K562 (cell line): ENCODE measurements at regions not wholly inside any gene's neighbourhood (a gene's known extent, or its start where the extent isn't known, plus 50 kb on each side); places are given as distances from the start of the nearest gene placed in this dataset.

ENCODE experiments used
- BRD9 ChIP-seq: fragments of 450-650 bp; IDR thresholded peaks from 2 replicates; pipeline ENCODE4 v1.6.1; 2018; ENCODE audit warnings: low read depth; ENCODE audit not compliant: partially characterized antibody
- SIRT6 ChIP-seq: IDR thresholded peaks from one replicate; pipeline ENCODE4 v1.6.1; 2012; ENCODE audit warnings: low read depth, mild to moderate bottlenecking, control low read depth, inconsistent platforms, low read length, moderate library complexity
- TF ChIP-seq, protein P1 (sequence below): fragments of 450-650 bp; IDR thresholded peaks from 2 replicates; pipeline ENCODE4 v1.6.1; 2016
- TF ChIP-seq, protein P2 (sequence below): sonication (generic); formaldehyde crosslinking; IDR thresholded peaks from 2 replicates; pipeline ENCODE4 v1.5.0; 2020; ENCODE audit warnings: missing genetic modification reagents

DNA sequence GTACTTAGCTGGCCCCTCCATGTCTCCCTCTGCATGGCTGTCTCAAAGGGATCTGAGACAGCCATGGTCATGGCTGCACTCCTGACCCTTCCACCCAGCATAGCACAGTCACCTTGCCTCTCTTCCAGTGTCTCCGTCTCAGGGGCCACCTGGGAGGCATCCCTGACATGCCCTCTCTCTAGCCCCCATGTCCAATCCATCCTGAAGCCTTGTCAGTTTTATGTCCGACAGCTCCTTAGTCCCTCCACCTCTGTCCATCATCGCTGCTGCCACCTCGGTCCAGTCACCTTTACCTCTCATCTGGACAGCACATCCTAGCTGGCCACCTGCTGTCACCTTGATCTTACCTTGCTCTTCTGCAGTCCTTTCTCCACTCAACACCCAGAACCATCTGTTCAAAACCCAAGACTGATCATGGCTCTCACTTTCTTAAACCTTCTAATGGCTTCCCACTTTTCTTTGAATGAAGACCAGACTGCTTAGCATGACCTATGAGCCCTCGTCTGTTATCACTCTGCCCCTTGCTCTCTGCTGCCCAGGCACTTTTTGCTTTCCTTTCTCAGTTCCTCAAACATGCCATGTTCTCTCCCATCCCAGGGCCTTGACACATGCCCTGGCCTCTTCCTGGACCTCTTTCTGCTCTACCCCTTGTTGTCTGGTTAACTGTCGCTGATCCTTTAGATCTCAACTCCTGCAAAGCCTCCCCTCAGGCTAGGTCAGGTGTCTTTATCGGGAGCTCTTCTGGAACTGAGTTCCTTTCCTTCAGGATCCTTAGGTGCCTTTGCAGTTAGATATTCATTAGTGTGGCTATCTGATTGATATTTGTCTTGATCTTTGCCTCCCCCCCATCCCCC, 181.8 kb upstream of the PITX1 start:
- TF ChIP-seq SIRT6 (no peak), BRD9 (no peak)
- TF ChIP-seq, protein P1, sequence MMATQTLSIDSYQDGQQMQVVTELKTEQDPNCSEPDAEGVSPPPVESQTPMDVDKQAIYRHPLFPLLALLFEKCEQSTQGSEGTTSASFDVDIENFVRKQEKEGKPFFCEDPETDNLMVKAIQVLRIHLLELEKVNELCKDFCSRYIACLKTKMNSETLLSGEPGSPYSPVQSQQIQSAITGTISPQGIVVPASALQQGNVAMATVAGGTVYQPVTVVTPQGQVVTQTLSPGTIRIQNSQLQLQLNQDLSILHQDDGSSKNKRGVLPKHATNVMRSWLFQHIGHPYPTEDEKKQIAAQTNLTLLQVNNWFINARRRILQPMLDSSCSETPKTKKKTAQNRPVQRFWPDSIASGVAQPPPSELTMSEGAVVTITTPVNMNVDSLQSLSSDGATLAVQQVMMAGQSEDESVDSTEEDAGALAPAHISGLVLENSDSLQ, result no peak
- TF ChIP-seq, protein P2, sequence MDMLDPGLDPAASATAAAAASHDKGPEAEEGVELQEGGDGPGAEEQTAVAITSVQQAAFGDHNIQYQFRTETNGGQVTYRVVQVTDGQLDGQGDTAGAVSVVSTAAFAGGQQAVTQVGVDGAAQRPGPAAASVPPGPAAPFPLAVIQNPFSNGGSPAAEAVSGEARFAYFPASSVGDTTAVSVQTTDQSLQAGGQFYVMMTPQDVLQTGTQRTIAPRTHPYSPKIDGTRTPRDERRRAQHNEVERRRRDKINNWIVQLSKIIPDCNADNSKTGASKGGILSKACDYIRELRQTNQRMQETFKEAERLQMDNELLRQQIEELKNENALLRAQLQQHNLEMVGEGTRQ (CRISPR knock-in tag), result no peak
